Mammary epithelial cell (primary cell): ENCODE measurements at regions not wholly inside any gene's neighbourhood (a gene's known extent, or its start where the extent isn't known, plus 50 kb on each side); places are given as distances from the start of the nearest gene placed in this dataset.
"Not testable (repeated sequence)": the region's sequence is repeated elsewhere in the genome, so short reads cannot be mapped to it uniquely, and the experiment has no call there.

Source experiments
- CTCF ChIP-seq, 2 donors: IDR thresholded peaks in 1 of 2; conservative IDR thresholded peaks in 1 of 2; 2 replicates each; pipeline ENCODE4 v1.5.1; 2011 to 2012; ENCODE audit warnings: inconsistent platforms in 2 of 2, low read length in 2 of 2, mild to moderate bottlenecking in 2 of 2, control low read depth in 1 of 2, low read depth in 1 of 2; ENCODE audit not compliant: insufficient read depth in 1 of 2; ENCODE audit errors: extremely low read depth in 1 of 2
- EZH2 ChIP-seq: IDR thresholded peaks from 2 replicates; pipeline ENCODE4 v1.6.1; 2012; ENCODE audit warnings: low read length, inconsistent platforms, borderline replicate concordance

GRCh38 chr6:23554953-23555352 is 571.1 kb upstream of the NRSN1 start:
- not testable (repeated sequence) for TF ChIP-seq CTCF (conservative IDR thresholded peaks at IDR 0.05 in 1 of 2, IDR thresholded peaks at IDR 0.05 in 1 of 2; ENCODE audit: extremely low read depth in 1 of 2, insufficient read depth in 1 of 2, low read depth in 1 of 2, low read length in 2 of 2); EZH2
